Mesenchymal stem cell (in vitro differentiated cells and primary cell): ENCODE measurements at regions not wholly inside any gene's neighbourhood (a gene's known extent, or its start where the extent isn't known, plus 50 kb on each side); places are given as distances from the start of the nearest gene placed in this dataset.

Experiments used
- DNase-seq: peaks from one replicate; pipeline ENCODE4 v3.0.0-alpha.2; 2013
- H2AFZ ChIP-seq: one replicate; pipeline ENCODE4 v1.6.1; 2013; ENCODE audit warnings: low read depth, mild to moderate bottlenecking, control low read depth, inconsistent platforms, low read length, moderate library complexity
- H2AK5ac ChIP-seq: 2 replicates; pipeline ENCODE4 v1.6.1; 2013; ENCODE audit warnings: low read length, moderate library complexity, mild to moderate bottlenecking, inconsistent platforms; ENCODE audit not compliant: severe bottlenecking
- H2BK120ac ChIP-seq: one replicate; pipeline ENCODE4 v1.6.1; 2013; ENCODE audit warnings: low read depth, mild to moderate bottlenecking, inconsistent platforms, low read length, moderate library complexity
- H2BK12ac ChIP-seq, 2 experiments: one replicate each; pipeline ENCODE4 v1.6.1; 2013; ENCODE audit warnings: inconsistent platforms in 2 of 2, low read length in 2 of 2, mild to moderate bottlenecking in 2 of 2, moderate library complexity in 2 of 2, control low read depth in 1 of 2
- H2BK15ac ChIP-seq: one replicate; pipeline ENCODE4 v1.6.1; 2013; ENCODE audit warnings: mild to moderate bottlenecking, low read depth, inconsistent platforms; ENCODE audit not compliant: poor library complexity, severe bottlenecking
- H2BK5ac ChIP-seq: 2 replicates; pipeline ENCODE4 v1.6.1; 2013; ENCODE audit warnings: low read depth, mild to moderate bottlenecking, low read length, control low read depth, inconsistent platforms; ENCODE audit not compliant: poor library complexity, severe bottlenecking
- H3K14ac ChIP-seq, 2 experiments: one replicate each; pipeline ENCODE4 v1.6.1; 2013; ENCODE audit warnings: inconsistent platforms in 2 of 2, low read length in 2 of 2, control low read depth in 1 of 2, mild to moderate bottlenecking in 1 of 2, moderate library complexity in 1 of 2
- H3K18ac ChIP-seq, 2 experiments: one replicate each; pipeline ENCODE4 v1.6.1; 2013; ENCODE audit warnings: inconsistent platforms in 2 of 2, low read length in 2 of 2, control low read depth in 1 of 2, low read depth in 1 of 2, mild to moderate bottlenecking in 1 of 2
- H3K23ac ChIP-seq, 2 experiments: one replicate each; pipeline ENCODE4 v1.6.1; 2013; ENCODE audit warnings: inconsistent platforms in 2 of 2, low read length in 2 of 2, mild to moderate bottlenecking in 2 of 2, moderate library complexity in 2 of 2, control low read depth in 1 of 2
- H3K27ac ChIP-seq: 2 replicates; pipeline ENCODE4 v1.5.1; 2013; ENCODE audit warnings: mild to moderate bottlenecking, moderate library complexity, low read length, control low read depth, inconsistent platforms; ENCODE audit not compliant: poor library complexity, severe bottlenecking
- H3K27me3 ChIP-seq, 2 experiments: 2 replicates each; pipeline versions ENCODE4 v1.6.1 to v1.7.0; 2013; ENCODE audit warnings: low read length in 2 of 2, mild to moderate bottlenecking in 2 of 2, moderate library complexity in 2 of 2, control low read depth in 1 of 2, inconsistent platforms in 1 of 2; ENCODE audit not compliant: control insufficient read depth in 1 of 2, insufficient read depth in 1 of 2
- H3K36me3 ChIP-seq, 2 experiments: 2 replicates each; pipeline versions ENCODE4 v1.6.1 to v1.7.0; 2013; ENCODE audit warnings: low read length in 2 of 2, control low read depth in 1 of 2, inconsistent platforms in 1 of 2, low read depth in 1 of 2, mild to moderate bottlenecking in 1 of 2; ENCODE audit not compliant: insufficient read depth in 2 of 2, control insufficient read depth in 1 of 2
- H3K4ac ChIP-seq, 2 experiments: one replicate each; pipeline ENCODE4 v1.6.1; 2013; ENCODE audit warnings: inconsistent platforms in 2 of 2, low read length in 2 of 2, mild to moderate bottlenecking in 2 of 2, moderate library complexity in 2 of 2, control low read depth in 1 of 2, low read depth in 1 of 2
- H3K4me1 ChIP-seq: 2 replicates; pipeline ENCODE4 v1.6.1; 2013; ENCODE audit warnings: low read depth, low read length, control low read depth; ENCODE audit not compliant: control insufficient read depth, insufficient read depth
- H3K4me2 ChIP-seq: 2 replicates; pipeline ENCODE4 v1.6.1; 2013; ENCODE audit warnings: low read length, mild to moderate bottlenecking, inconsistent platforms; ENCODE audit not compliant: poor library complexity, severe bottlenecking
- H3K4me3 ChIP-seq, 2 experiments: 2 replicates each; pipeline versions ENCODE4 v1.5.1 to v1.7.0; 2013; ENCODE audit warnings: low read length in 2 of 2, mild to moderate bottlenecking in 2 of 2, control low read depth in 1 of 2, low read depth in 1 of 2; ENCODE audit not compliant: insufficient read depth in 1 of 2
- H3K79me1 ChIP-seq: replicated peaks from 2 replicates; pipeline ENCODE4 v1.6.1; 2013; ENCODE audit warnings: mild to moderate bottlenecking, control low read depth, low read length, inconsistent platforms; ENCODE audit not compliant: poor library complexity, severe bottlenecking
- H3K9ac ChIP-seq: 2 replicates; pipeline ENCODE4 v1.7.0; 2013; ENCODE audit warnings: mild to moderate bottlenecking, low read length, moderate library complexity
- H3K9me3 ChIP-seq: 2 replicates; pipeline ENCODE4 v1.7.0; 2013; ENCODE audit warnings: mild to moderate bottlenecking, low read length; ENCODE audit not compliant: control insufficient read depth
- H4K8ac ChIP-seq: one replicate; pipeline ENCODE4 v1.6.1; 2013; ENCODE audit warnings: inconsistent platforms, mild to moderate bottlenecking, low read length, moderate library complexity
- H4K91ac ChIP-seq: one replicate; pipeline ENCODE4 v1.6.1; 2013; ENCODE audit warnings: mild to moderate bottlenecking, low read length, inconsistent platforms
- WGBS: methylation state at CpG from one replicate; pipeline ENCODE4 v1.1.7; 2013; ENCODE audit warnings: mixed read lengths; 5-methylcytosine and 5-hydroxymethylcytosine counted together

DNA sequence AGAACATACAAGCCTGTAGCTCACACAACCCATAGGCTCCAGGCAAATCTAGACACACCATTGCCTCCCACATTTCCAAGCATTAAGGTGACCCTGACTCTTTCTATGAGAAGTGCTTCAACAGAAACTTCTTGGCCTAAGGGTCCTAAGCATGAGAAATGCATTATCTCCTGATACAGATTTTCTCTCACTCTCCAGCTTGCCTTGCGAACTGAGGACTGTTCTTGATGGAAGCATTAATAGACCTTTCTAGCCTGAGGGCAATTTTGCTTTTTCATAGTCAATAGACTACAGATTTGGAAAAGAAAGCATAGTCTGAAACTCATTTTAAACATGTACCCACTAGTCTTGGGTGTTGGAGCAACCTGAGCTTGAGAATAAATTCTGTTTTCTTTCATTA, 1801.3 kb upstream of the PCDH7 start:
- Histone ChIP-seq H3K4me1 (no peaks in the 10 kb centered on the region), H3K18ac (no peak overlapping the region), H3K9me3 (no peaks in the 10 kb centered on the region), H3K9ac (no peak overlapping the region), H3K27ac (no peak overlapping the region), H3K27me3 (no peaks in the 10 kb centered on the region), H3K36me3 (no peaks in the 10 kb centered on the region), H4K8ac (no peak overlapping the region), H2BK120ac (no peak overlapping the region), H3K23ac (no peak overlapping the region), H2BK15ac (no peak overlapping the region), H2AK5ac (no peak overlapping the region), H3K14ac (no peak overlapping the region), H2AFZ (no peak overlapping the region), H3K4me2 (no peak overlapping the region), H3K4me3 (no peak overlapping the region), H3K4ac (no peak overlapping the region), H2BK12ac (no peak overlapping the region), H2BK5ac (no peak overlapping the region), H3K79me1 (no peaks in the 10 kb centered on the region), H4K91ac (no peak overlapping the region)
- DNase-seq: no peak
- no CpG with 5 or more reads among the region's 1 CpG for WGBS

DNA sequence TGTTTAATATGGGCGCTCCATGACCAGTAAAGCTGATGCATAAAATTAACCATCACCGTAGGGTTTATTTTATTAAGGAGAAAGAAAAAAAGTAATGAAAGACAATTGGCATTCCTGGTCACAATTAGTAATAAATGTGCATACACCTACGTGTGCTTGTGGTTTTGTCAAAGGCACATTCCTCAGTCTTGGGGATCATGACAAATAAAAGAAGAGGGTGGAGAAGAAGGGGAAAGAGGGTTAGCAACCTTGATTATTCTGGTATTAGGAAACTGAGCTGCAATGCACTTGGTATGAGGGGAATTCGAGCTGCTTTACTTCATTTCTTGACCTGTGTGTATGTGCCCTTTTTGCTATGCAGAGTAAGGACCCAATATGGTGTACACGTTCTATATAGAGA, 1798.3 kb upstream of the PCDH7 start:
- H3K4me2 ChIP-seq: no peak overlapping the region
- no peaks in the 10 kb centered on the region for H3K4me1 ChIP-seq
- H3K4ac ChIP-seq: no peak overlapping the region
- H3K9ac ChIP-seq: no peak overlapping the region
- H3K4me3 ChIP-seq: no peak overlapping the region
- H2BK15ac ChIP-seq: no peak overlapping the region
- no peak overlapping the region for H2BK12ac ChIP-seq
- H2AFZ ChIP-seq: no peak overlapping the region
- DNase-seq: no peak
- H2AK5ac ChIP-seq: no peak overlapping the region
- no peak overlapping the region for H2BK5ac ChIP-seq
- no peak overlapping the region for H3K18ac ChIP-seq
- H3K14ac ChIP-seq: no peak overlapping the region
- H3K79me1 ChIP-seq: no peaks in the 10 kb centered on the region
- H3K36me3 ChIP-seq: no peaks in the 10 kb centered on the region
- no peak overlapping the region for H3K27ac ChIP-seq
- 79% methylated on average over 5 of the region's 5 CpGs for WGBS
- H2BK120ac ChIP-seq: no peak overlapping the region
- no peak overlapping the region for H4K91ac ChIP-seq
- H3K23ac ChIP-seq: no peak overlapping the region
- no peaks in the 10 kb centered on the region for H3K9me3 ChIP-seq
- no peaks in the 10 kb centered on the region for H3K27me3 ChIP-seq
- no peak overlapping the region for H4K8ac ChIP-seq

DNA sequence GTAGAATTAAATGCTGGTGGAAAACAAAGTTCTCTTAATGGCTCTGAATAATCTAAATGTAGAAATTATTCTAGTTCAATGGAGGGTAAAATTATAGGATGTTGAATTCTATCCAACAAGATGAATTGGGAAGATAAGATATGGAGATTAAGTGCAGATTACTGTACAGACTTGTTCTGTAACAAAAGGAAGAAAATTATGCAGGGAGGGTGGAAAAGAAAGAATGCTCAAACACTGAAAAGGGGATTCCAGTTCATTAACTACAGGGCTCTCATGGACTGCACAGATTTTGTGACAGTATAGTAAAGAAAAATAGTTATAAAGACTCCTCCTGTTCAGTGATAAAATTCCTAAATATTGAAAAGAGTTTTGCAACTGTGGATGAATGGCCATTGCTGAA, 1794.0 kb upstream of the PCDH7 start:
- no peak overlapping the region for H3K4ac ChIP-seq
- H3K27me3 ChIP-seq: no peaks in the 10 kb centered on the region
- no peak overlapping the region for H4K8ac ChIP-seq
- H2AK5ac ChIP-seq: no peak overlapping the region
- H3K27ac ChIP-seq: no peak overlapping the region
- H3K36me3 ChIP-seq: no peaks in the 10 kb centered on the region
- H2BK12ac ChIP-seq: no peak overlapping the region
- no peak overlapping the region for H3K14ac ChIP-seq
- H3K79me1 ChIP-seq: no peaks in the 10 kb centered on the region
- no peak overlapping the region for H3K4me2 ChIP-seq
- no peak overlapping the region for H4K91ac ChIP-seq
- no peaks in the 10 kb centered on the region for H3K4me1 ChIP-seq
- no peak overlapping the region for H2AFZ ChIP-seq
- DNase-seq: no peak
- no peak overlapping the region for H3K23ac ChIP-seq
- no peak overlapping the region for H2BK120ac ChIP-seq
- H3K9me3 ChIP-seq: no peaks in the 10 kb centered on the region
- H3K9ac ChIP-seq: no peak overlapping the region
- H3K18ac ChIP-seq: no peak overlapping the region
- no peak overlapping the region for H3K4me3 ChIP-seq
- H2BK15ac ChIP-seq: no peak overlapping the region
- no peak overlapping the region for H2BK5ac ChIP-seq

DNA sequence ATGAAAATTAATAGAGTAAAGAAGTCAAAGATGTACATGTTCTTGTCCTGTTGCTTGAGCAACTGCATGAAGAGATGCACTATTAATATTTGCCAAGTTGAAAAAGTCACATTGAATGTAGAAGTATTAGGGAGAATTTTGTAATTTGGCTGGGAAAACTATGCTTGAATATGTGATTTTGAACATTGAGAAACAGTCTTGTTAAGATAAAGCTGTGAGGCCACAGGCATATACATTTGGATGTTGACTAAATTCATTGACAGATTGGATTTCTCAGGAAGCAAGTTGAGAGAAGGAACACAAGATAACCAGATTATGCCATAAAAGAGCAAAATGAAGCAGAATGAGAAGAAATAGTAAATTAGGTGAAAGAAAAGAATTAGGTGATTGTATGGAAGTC, 1777.5 kb upstream of the PCDH7 start:
- Histone ChIP-seq H2BK5ac (no peak overlapping the region), H2BK120ac (no peak overlapping the region), H3K9ac (no peak overlapping the region), H3K9me3 (peaks cover 7% of the 10 kb centered on the region), H3K4me1 (no peaks in the 10 kb centered on the region), H4K8ac (no peak overlapping the region), H3K27me3 (no peaks in the 10 kb centered on the region), H3K4ac (no peak overlapping the region), H3K4me3 (no peak overlapping the region), H4K91ac (no peak overlapping the region), H2BK15ac (no peak overlapping the region), H3K79me1 (no peaks in the 10 kb centered on the region), H2AFZ (no peak overlapping the region), H2BK12ac (no peak overlapping the region), H3K4me2 (no peak overlapping the region), H3K23ac (no peak overlapping the region), H3K18ac (no peak overlapping the region), H3K14ac (no peak overlapping the region), H3K36me3 (no peaks in the 10 kb centered on the region), H3K27ac (no peak overlapping the region), H2AK5ac (no peak overlapping the region)
- DNase-seq: no peak
